MCF 10A (cell line): ENCODE measurements at regions not wholly inside any gene's neighbourhood (a gene's known extent, or its start where the extent isn't known, plus 50 kb on each side); places are given as distances from the start of the nearest gene placed in this dataset.

Experiments used
- BruUV-seq: library from RNA; stranded (reverse); fragments of 400-500 nt; replicated peaks from 2 replicates; lab custom pipeline; 2021; lab: Mats Ljungman, UMichigan
- CTCF ChIA-PET: fragments of 300-600 bp; sonication (Branson Sonifier 250); formaldehyde crosslinking; extraction: SDS; loops from one replicate; lab custom pipeline; 2021; ENCODE audit warnings: antibody characterized with exemption, inconsistent platforms; lab: Yijun Ruan, JAX
- POLR2A ChIA-PET: fragments of 300-600, 350-650 bp; sonication (Branson Sonifier 250); formaldehyde crosslinking; extraction: SDS; loops from one replicate; lab custom pipeline; 2020; ENCODE audit warnings: antibody characterized with exemption, inconsistent platforms; lab: Yijun Ruan, JAX
- DNase-seq: peaks from one replicate; pipeline ENCODE4 v3.0.0-alpha.2; 2018; ENCODE audit not compliant: unreplicated experiment
- H3K27ac Mint-ChIP-seq: one replicate; pipeline ENCODE4 v1.8.0; 2022; ENCODE audit warnings: mild to moderate bottlenecking, low read depth, mixed read lengths; ENCODE audit not compliant: unreplicated experiment
- H3K27me3 Mint-ChIP-seq: one replicate; pipeline ENCODE4 v1.8.0; 2022; ENCODE audit warnings: mixed read lengths; ENCODE audit not compliant: insufficient read depth, unreplicated experiment
- H3K36me3 Mint-ChIP-seq: one replicate; pipeline ENCODE4 v1.8.0; 2022; ENCODE audit warnings: mild to moderate bottlenecking, moderate library complexity, mixed read lengths; ENCODE audit not compliant: insufficient read depth, unreplicated experiment
- H3K4me1 Mint-ChIP-seq: one replicate; pipeline ENCODE4 v1.8.0; 2022; ENCODE audit warnings: mixed read lengths; ENCODE audit not compliant: insufficient read depth, unreplicated experiment
- H3K4me3 Mint-ChIP-seq: one replicate; pipeline ENCODE4 v1.8.0; 2022; ENCODE audit warnings: mild to moderate bottlenecking, moderate library complexity, mixed read lengths; ENCODE audit not compliant: unreplicated experiment
- H3K9me3 Mint-ChIP-seq: one replicate; pipeline ENCODE4 v1.8.0; 2022; ENCODE audit warnings: mixed read lengths; ENCODE audit not compliant: unreplicated experiment
- intact Hi-C: fragments of 100-400 bp; cut with micrococcal nuclease; formaldehyde crosslinking; loops from 2 replicates; pipeline ENCODE4 v1.14.1; 2022
- TF ChIP-seq, protein P1 (sequence below): fragments of 200-600 bp; IDR thresholded peaks from one replicate; pipeline ENCODE4 v1.8.0; 2022; ENCODE audit warnings: antibody characterized with exemption, mild to moderate bottlenecking; ENCODE audit not compliant: unreplicated experiment

DNA sequence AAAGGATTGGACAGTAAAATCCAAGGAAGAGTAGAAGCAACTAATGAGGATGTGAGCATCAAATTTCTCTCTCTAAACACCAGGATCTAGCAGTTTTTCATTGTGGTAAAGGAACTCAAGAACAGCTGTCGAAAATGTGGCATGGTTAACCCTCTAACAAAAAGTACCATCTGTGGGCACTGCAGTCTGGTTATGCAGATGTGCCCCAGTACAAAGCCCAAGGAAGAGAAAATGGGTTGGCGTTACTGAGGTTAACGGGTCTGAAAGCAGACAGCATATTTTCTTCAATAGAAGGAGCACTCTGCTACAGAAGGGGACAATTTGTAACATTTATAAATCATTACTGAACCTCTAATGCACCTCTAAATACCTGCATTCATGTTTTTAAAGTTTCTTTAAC is 253.0 kb upstream of the HNRNPA3 start:
- no peaks in the 10 kb centered on the region for H3K9me3 Mint-ChIP-seq
- intact Hi-C loops: no loop called here
- peaks cover 100% of the 10 kb centered on the region for H3K27me3 Mint-ChIP-seq
- no TSS peak for BruUV-seq
- ChIA-PET POLR2A (interaction anchor here (0.8 kb wide), 1 partner anchor 103 kb away, joined by 3 read pairs; no protein-coding TSS in a partner anchor), CTCF (no interaction called here)
- no peaks in the 10 kb centered on the region for H3K4me1 Mint-ChIP-seq
- no peak overlapping the region for H3K27ac Mint-ChIP-seq
- H3K36me3 Mint-ChIP-seq: no peaks in the 10 kb centered on the region
- DNase-seq: no peak
- TF ChIP-seq, protein P1, sequence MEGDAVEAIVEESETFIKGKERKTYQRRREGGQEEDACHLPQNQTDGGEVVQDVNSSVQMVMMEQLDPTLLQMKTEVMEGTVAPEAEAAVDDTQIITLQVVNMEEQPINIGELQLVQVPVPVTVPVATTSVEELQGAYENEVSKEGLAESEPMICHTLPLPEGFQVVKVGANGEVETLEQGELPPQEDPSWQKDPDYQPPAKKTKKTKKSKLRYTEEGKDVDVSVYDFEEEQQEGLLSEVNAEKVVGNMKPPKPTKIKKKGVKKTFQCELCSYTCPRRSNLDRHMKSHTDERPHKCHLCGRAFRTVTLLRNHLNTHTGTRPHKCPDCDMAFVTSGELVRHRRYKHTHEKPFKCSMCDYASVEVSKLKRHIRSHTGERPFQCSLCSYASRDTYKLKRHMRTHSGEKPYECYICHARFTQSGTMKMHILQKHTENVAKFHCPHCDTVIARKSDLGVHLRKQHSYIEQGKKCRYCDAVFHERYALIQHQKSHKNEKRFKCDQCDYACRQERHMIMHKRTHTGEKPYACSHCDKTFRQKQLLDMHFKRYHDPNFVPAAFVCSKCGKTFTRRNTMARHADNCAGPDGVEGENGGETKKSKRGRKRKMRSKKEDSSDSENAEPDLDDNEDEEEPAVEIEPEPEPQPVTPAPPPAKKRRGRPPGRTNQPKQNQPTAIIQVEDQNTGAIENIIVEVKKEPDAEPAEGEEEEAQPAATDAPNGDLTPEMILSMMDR: no peak
- H3K4me3 Mint-ChIP-seq: no peak overlapping the region

DNA sequence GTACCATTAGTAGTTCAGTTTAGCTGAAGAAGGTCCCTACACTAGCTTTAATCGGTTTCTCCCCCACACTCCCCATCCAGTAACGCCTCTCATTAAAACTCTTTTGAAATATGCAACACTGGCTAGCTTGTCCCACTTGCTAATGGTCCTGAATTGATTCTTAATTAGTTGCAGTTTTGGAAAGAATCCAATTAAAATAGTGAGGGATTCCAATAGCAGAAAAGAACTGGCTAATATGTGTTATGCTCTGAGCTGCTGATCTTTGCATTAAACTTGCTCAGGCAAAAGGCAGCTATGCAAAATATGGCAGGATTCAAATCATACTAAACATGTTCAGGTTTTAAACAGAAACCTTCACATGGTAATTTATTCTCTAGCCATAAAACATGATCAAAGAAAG is 252.5 kb upstream of the HNRNPA3 start:
- H3K27ac Mint-ChIP-seq: no peak overlapping the region
- BruUV-seq: no TSS peak
- H3K4me3 Mint-ChIP-seq: no peak overlapping the region
- no peak for DNase-seq
- TF ChIP-seq, protein P1: no peak
- POLR2A ChIA-PET: interaction anchor here (0.7 to 1.4 kb wide), 3 partner anchors 28 to 839 kb away, joined by 3 read pairs; no protein-coding TSS in a partner anchor
- no peaks in the 10 kb centered on the region for H3K4me1 Mint-ChIP-seq
- CTCF ChIA-PET: interaction anchor here (0.6 kb wide), 1 partner anchor 281 kb away, joined by 3 read pairs; no protein-coding TSS in a partner anchor
- no peaks in the 10 kb centered on the region for H3K9me3 Mint-ChIP-seq
- H3K36me3 Mint-ChIP-seq: no peaks in the 10 kb centered on the region
- intact Hi-C loops: no loop called here
- H3K27me3 Mint-ChIP-seq: peaks cover 100% of the 10 kb centered on the region

DNA sequence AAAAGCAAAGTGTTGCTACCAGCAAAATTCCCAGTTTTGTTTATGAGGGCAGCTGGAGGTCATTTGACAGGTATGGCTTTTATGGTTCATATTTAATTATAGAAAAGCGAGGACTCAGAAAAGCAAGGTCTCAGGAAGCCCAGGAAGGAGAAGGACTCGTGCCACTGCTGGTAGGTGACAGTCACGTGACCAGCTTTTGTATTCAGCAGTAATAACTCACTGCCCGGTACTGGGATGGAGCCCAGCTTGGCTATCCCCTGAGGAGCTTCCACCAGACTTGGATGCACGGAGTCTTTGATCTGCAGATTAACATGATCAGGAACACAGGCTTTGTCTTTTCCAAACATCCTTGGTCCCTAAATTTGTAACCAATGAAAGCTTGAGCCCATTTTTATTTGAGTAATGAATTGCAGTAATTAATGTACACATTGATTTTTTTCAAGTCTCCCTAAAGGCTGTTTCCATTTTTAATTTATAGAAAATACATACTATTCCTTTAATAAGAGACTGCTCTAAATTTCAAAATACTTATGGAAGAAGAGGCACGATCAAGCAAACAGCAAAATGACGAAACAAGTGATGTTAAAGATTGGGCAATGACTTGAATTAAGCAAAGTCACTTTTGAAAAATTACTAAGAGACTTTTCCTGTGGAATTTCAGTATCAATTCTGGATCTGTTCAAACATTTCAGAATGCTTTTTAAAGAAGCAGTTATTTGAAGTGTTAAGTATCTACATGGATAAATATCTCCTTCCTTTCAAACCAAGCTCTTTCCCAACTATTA is 251.7 kb upstream of the HNRNPA3 start:
- POLR2A ChIA-PET: interaction anchor here (0.7 to 1.4 kb wide), 2 partner anchors 28 to 838 kb away, joined by 3 read pairs; no protein-coding TSS in a partner anchor
- intact Hi-C loops: no loop called here
- Mint-ChIP-seq H3K36me3 (no peaks in the 10 kb centered on the region), H3K9me3 (no peaks in the 10 kb centered on the region), H3K27me3 (peaks cover 100% of the 10 kb centered on the region), H3K4me1 (no peaks in the 10 kb centered on the region), H3K27ac (no peak overlapping the region), H3K4me3 (no peak overlapping the region)
- DNase-seq: peak; percentile 9
- CTCF ChIA-PET: interaction anchor here (0.6 to 1.2 kb wide), 2 partner anchors 280 to 309 kb away, joined by 3 read pairs; no protein-coding TSS in a partner anchor
- no TSS peak for BruUV-seq
- TF ChIP-seq, protein P1: no peak

DNA sequence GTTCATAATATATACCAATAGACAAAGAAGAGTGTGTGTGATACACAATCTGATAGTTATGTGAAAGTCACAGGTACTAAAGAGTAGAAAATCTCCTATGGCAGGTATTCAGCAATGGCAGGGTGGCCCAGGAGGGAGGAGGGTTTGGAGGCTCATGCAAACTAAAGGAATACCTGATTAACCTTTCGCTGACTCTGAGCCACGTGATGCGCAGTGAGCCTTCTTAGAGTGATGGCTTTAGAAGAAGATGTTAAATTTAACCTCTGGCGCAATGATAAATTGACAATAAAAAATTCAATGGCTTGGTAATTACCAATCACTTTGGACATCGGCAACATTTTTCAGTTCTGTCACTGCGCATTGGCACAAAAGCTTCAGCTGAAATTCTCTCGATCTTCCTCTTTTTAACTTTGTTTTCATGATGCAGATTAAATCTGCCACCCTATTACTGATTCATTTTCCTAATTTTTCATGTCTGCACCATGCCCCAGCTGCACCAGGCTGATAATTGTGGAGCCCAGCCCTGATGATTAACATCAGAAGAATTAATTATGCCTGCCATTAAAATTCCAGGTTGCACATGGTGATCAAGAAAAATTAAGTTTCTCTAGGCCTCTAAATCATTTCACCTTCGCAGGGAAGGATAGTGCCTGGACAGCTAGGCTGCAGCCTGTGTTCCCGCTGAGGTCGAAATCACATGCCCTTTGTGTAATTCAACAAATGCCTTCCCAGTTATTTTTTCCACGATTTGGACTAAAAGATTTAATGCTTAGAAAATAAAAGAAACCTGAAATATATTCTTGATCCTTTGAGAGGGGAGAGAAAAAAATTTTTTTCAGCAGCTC is 250.6 kb upstream of the HNRNPA3 start:
- no TSS peak for BruUV-seq
- Mint-ChIP-seq H3K36me3 (no peaks in the 10 kb centered on the region), H3K27me3 (peaks cover 100% of the 10 kb centered on the region), H3K9me3 (no peaks in the 10 kb centered on the region), H3K27ac (no peak overlapping the region), H3K4me1 (no peaks in the 10 kb centered on the region), H3K4me3 (no peak overlapping the region)
- no peak for DNase-seq
- ChIA-PET POLR2A (interaction anchor here (1.4 kb wide), 1 partner anchor 29 kb away, joined by 3 read pairs; no protein-coding TSS in a partner anchor), CTCF (interaction anchor here (0.7 to 1.2 kb wide), 3 partner anchors 13 to 310 kb away, joined by 3 to 6 read pairs (median 3); no protein-coding TSS in a partner anchor)
- intact Hi-C loops: no loop called here
- TF ChIP-seq, protein P1: no peak
